Liver (tissue), 3 donors: ENCODE measurements at regions not wholly inside any gene's neighbourhood (a gene's known extent, or its start where the extent isn't known, plus 50 kb on each side); places are given as distances from the start of the nearest gene placed in this dataset.
"Not testable (repeated sequence)": the region's sequence is repeated elsewhere in the genome, so short reads cannot be mapped to it uniquely, and the experiment has no call there.

Source experiments
- FOXA1 ChIP-seq: IDR thresholded peaks from 2 replicates; pipeline ENCODE4 v1.6.1; 2016; ENCODE audit warnings: antibody characterized with exemption
- GABPA ChIP-seq, 2 donors: IDR thresholded peaks in 1 of 2; conservative IDR thresholded peaks in 1 of 2; 2 replicates each; pipeline ENCODE4 v1.6.1; 2016; ENCODE audit warnings: antibody characterized with exemption in 2 of 2, mild to moderate bottlenecking in 1 of 2, moderate library complexity in 1 of 2
- JUND ChIP-seq, 2 donors: IDR thresholded peaks; 2 replicates each; pipeline ENCODE4 v1.6.1; 2016; ENCODE audit warnings: antibody characterized with exemption in 2 of 2
- NR2F2 ChIP-seq: IDR thresholded peaks from 2 replicates; pipeline ENCODE4 v1.6.1; 2016; ENCODE audit warnings: antibody characterized with exemption
- RAD21 ChIP-seq, 2 donors: IDR thresholded peaks; 2 replicates each; pipeline ENCODE4 v1.6.1; 2016; ENCODE audit warnings: antibody characterized with exemption in 2 of 2, mild to moderate bottlenecking in 2 of 2
- SP1 ChIP-seq: IDR thresholded peaks from 2 replicates; pipeline ENCODE4 v1.6.1; 2018; ENCODE audit warnings: antibody characterized with exemption, mild to moderate bottlenecking
- TAF1 ChIP-seq: conservative IDR thresholded peaks from 2 replicates; pipeline ENCODE4 v1.6.1; 2016; ENCODE audit warnings: antibody characterized with exemption, mild to moderate bottlenecking
- YY1 ChIP-seq: IDR thresholded peaks from 2 replicates; pipeline ENCODE4 v1.6.1; 2016; ENCODE audit warnings: antibody characterized with exemption, mild to moderate bottlenecking
- TF ChIP-seq, protein P1 (sequence below): IDR thresholded peaks from 2 replicates; pipeline ENCODE4 v1.6.1; 2016; ENCODE audit warnings: antibody characterized with exemption, mild to moderate bottlenecking
- TF ChIP-seq, protein P2 (sequence below): fragments of 150-350 bp; IDR thresholded peaks from 2 replicates; pipeline ENCODE4 v1.5.1; 2017; ENCODE audit warnings: improper control_type of control experiment, low read depth, low read length; ENCODE audit not compliant: missing input control
- TF ChIP-seq, protein P3 (sequence below): IDR thresholded peaks from 2 replicates; pipeline ENCODE4 v1.6.1; 2016; ENCODE audit warnings: antibody characterized with exemption
- donor health status: healthy.
- donor health status: healthy.

DNA sequence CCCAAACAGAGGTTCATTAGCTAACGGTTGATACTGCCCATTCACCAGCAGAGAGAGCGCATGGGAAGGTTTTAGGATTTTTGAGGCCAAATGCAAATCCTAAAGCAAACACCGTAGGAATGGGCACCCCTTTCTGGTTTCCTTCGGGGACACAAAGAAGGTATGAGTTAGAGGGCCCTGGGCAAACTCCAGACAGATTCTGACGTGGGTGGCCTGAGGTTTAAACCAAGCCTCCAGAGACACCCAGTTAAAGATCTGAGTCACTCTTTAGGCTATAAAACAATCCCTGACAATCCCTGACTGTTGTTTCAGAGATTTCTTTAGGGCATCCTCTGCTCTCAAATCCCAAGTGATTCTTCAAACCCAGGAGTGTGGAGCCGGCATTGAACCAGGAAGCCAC, 262.2 kb upstream of the USP9Y start:
- not testable (repeated sequence) for TF ChIP-seq TAF1; GABPA (IDR thresholded peaks at IDR 0.05 in 1 of 2, conservative IDR thresholded peaks at IDR 0.05 in 1 of 2); SP1; FOXA1; YY1; RAD21 (IDR thresholded peaks at IDR 0.05); JUND (IDR thresholded peaks at IDR 0.05); NR2F2
- TF ChIP-seq, protein P1, sequence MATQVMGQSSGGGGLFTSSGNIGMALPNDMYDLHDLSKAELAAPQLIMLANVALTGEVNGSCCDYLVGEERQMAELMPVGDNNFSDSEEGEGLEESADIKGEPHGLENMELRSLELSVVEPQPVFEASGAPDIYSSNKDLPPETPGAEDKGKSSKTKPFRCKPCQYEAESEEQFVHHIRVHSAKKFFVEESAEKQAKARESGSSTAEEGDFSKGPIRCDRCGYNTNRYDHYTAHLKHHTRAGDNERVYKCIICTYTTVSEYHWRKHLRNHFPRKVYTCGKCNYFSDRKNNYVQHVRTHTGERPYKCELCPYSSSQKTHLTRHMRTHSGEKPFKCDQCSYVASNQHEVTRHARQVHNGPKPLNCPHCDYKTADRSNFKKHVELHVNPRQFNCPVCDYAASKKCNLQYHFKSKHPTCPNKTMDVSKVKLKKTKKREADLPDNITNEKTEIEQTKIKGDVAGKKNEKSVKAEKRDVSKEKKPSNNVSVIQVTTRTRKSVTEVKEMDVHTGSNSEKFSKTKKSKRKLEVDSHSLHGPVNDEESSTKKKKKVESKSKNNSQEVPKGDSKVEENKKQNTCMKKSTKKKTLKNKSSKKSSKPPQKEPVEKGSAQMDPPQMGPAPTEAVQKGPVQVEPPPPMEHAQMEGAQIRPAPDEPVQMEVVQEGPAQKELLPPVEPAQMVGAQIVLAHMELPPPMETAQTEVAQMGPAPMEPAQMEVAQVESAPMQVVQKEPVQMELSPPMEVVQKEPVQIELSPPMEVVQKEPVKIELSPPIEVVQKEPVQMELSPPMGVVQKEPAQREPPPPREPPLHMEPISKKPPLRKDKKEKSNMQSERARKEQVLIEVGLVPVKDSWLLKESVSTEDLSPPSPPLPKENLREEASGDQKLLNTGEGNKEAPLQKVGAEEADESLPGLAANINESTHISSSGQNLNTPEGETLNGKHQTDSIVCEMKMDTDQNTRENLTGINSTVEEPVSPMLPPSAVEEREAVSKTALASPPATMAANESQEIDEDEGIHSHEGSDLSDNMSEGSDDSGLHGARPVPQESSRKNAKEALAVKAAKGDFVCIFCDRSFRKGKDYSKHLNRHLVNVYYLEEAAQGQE: not testable (repeated sequence)
- TF ChIP-seq, protein P2, sequence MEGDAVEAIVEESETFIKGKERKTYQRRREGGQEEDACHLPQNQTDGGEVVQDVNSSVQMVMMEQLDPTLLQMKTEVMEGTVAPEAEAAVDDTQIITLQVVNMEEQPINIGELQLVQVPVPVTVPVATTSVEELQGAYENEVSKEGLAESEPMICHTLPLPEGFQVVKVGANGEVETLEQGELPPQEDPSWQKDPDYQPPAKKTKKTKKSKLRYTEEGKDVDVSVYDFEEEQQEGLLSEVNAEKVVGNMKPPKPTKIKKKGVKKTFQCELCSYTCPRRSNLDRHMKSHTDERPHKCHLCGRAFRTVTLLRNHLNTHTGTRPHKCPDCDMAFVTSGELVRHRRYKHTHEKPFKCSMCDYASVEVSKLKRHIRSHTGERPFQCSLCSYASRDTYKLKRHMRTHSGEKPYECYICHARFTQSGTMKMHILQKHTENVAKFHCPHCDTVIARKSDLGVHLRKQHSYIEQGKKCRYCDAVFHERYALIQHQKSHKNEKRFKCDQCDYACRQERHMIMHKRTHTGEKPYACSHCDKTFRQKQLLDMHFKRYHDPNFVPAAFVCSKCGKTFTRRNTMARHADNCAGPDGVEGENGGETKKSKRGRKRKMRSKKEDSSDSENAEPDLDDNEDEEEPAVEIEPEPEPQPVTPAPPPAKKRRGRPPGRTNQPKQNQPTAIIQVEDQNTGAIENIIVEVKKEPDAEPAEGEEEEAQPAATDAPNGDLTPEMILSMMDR: not testable (repeated sequence)
- TF ChIP-seq, protein P3, sequence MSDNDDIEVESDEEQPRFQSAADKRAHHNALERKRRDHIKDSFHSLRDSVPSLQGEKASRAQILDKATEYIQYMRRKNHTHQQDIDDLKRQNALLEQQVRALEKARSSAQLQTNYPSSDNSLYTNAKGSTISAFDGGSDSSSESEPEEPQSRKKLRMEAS: not testable (repeated sequence)
